Neural progenitor cell (in vitro differentiated cells): ENCODE measurements at regions not wholly inside any gene's neighbourhood (a gene's known extent, or its start where the extent isn't known, plus 50 kb on each side); places are given as distances from the start of the nearest gene placed in this dataset.

Experiments used
- DNase-seq: peaks from one replicate; pipeline ENCODE4 v3.0.0-alpha.2; 2016; ENCODE audit warnings: low spot score
- H2AFZ ChIP-seq: fragments of 200-600 bp; sonication (generic); replicated peaks from 2 replicates; pipeline ENCODE4 v1.6.1; 2016; ENCODE audit warnings: antibody characterized with exemption
- H3F3A ChIP-seq: fragments of 200-600 bp; sonication (generic); 2 replicates; pipeline ENCODE4 v1.6.1; 2016; ENCODE audit warnings: antibody characterized with exemption, low read depth
- H3K27ac ChIP-seq: fragments of 200-600 bp; sonication (generic); 2 replicates; pipeline ENCODE4 v1.5.1; 2016; ENCODE audit warnings: mild to moderate bottlenecking
- H3K27me3 ChIP-seq: fragments of 200-600 bp; sonication (generic); 2 replicates; pipeline ENCODE4 v1.6.1; 2016; ENCODE audit warnings: mild to moderate bottlenecking, moderate library complexity
- H3K36me3 ChIP-seq: fragments of 200-600 bp; sonication (generic); 2 replicates; pipeline ENCODE4 v1.5.1; 2016
- H3K4me1 ChIP-seq: fragments of 200-600 bp; sonication (generic); 2 replicates; pipeline ENCODE4 v1.6.1; 2016; ENCODE audit warnings: mixed run types
- H3K4me2 ChIP-seq: fragments of 200-600 bp; sonication (generic); 2 replicates; pipeline ENCODE4 v1.6.1; 2016
- H3K4me3 ChIP-seq: fragments of 200-600 bp; sonication (generic); 2 replicates; pipeline ENCODE4 v1.5.1; 2016
- H3K79me2 ChIP-seq: fragments of 200-600 bp; sonication (generic); 2 replicates; pipeline ENCODE4 v1.6.1; 2016; ENCODE audit warnings: low read depth
- H3K9ac ChIP-seq: fragments of 200-600 bp; sonication (generic); 2 replicates; pipeline ENCODE4 v1.6.1; 2016
- H3K9me3 ChIP-seq: fragments of 200-600 bp; sonication (generic); 2 replicates; pipeline ENCODE4 v1.5.1; 2016; ENCODE audit warnings: low read depth
- H4K20me1 ChIP-seq: fragments of 200-600 bp; sonication (generic); 2 replicates; pipeline ENCODE4 v1.6.1; 2016; ENCODE audit warnings: low read depth
- H3K27ac Mint-ChIP-seq: 3 replicates; pipeline ENCODE4 v1.8.0; 2021; ENCODE audit warnings: mixed read lengths
- H3K27me3 Mint-ChIP-seq: 2 replicates; pipeline ENCODE4 v1.8.0; 2022; ENCODE audit warnings: low read depth, mild to moderate bottlenecking, inconsistent platforms, moderate library complexity, mixed read lengths; ENCODE audit not compliant: insufficient read depth
- H3K36me3 Mint-ChIP-seq: 3 replicates; pipeline ENCODE4 v1.8.0; 2021; ENCODE audit warnings: mixed read lengths
- H3K4me1 Mint-ChIP-seq: 3 replicates; pipeline ENCODE4 v1.8.0; 2021; ENCODE audit warnings: mixed read lengths
- H3K4me3 Mint-ChIP-seq: 3 replicates; pipeline ENCODE4 v1.8.0; 2021; ENCODE audit warnings: mild to moderate bottlenecking, moderate library complexity, mixed read lengths
- H3K9me3 Mint-ChIP-seq: 3 replicates; pipeline ENCODE4 v1.8.0; 2020; ENCODE audit warnings: mixed read lengths
- CTCF ChIP-seq: fragments of 200-600 bp; sonication (generic); IDR thresholded peaks from 2 replicates; pipeline ENCODE4 v1.5.1; 2017; ENCODE audit warnings: antibody characterized with exemption, mild to moderate bottlenecking
- EZH2 ChIP-seq: fragments of 200-600 bp; sonication (generic); IDR thresholded peaks from 2 replicates; pipeline ENCODE4 v1.6.1; 2017; ENCODE audit warnings: antibody characterized with exemption, mild to moderate bottlenecking, moderate library complexity
- EZH2phosphoT487 ChIP-seq: fragments of 200-600 bp; sonication (generic); IDR thresholded peaks from 2 replicates; pipeline ENCODE4 v1.6.1; 2017; ENCODE audit warnings: antibody characterized with exemption

- no peak overlapping the region for H3K4me2 ChIP-seq
Observed at GRCh38 chrX:38941675-38942074, 140.4 kb downstream of the MID1IP1 start.

GRCh38 chrX:38943120-38943519 is 141.9 kb downstream of the MID1IP1 start:
- Histone ChIP-seq H3K9ac (no peak overlapping the region), H3K9me3 (no peaks in the 10 kb centered on the region), H3K27me3 (no peaks in the 10 kb centered on the region), H3K4me1 (no peaks in the 10 kb centered on the region), H3K4me2 (no peak overlapping the region), H3K27ac (no peak overlapping the region), H3K4me3 (no peak overlapping the region), H3K79me2 (no peaks in the 10 kb centered on the region), H4K20me1 (no peaks in the 10 kb centered on the region), H3F3A (no peaks in the 10 kb centered on the region), H3K36me3 (no peaks in the 10 kb centered on the region), H2AFZ (no peak overlapping the region)
- Mint-ChIP-seq H3K36me3 (no peaks in the 10 kb centered on the region), H3K27me3 (no peaks in the 10 kb centered on the region), H3K27ac (no peak overlapping the region), H3K9me3 (peaks cover 17% of the 10 kb centered on the region), H3K4me1 (no peaks in the 10 kb centered on the region), H3K4me3 (no peak overlapping the region)
- TF ChIP-seq CTCF (no peak), EZH2 (no peak), EZH2phosphoT487 (no peak)
- DNase-seq, result no peak

More at GRCh38 chrX:38941675-38942074, 140.4 kb downstream of the MID1IP1 start:
- TF ChIP-seq EZH2 (no peak), CTCF (no peak), EZH2phosphoT487 (no peak)
- no peaks in the 10 kb centered on the region for H3K4me1 Mint-ChIP-seq
- H3K4me3 ChIP-seq, result no peak overlapping the region
- no peaks in the 10 kb centered on the region for H3K4me1 ChIP-seq
- no peak overlapping the region for H3K4me3 Mint-ChIP-seq
- no peak overlapping the region for H3K9ac ChIP-seq
- no peaks in the 10 kb centered on the region for H3K27me3 Mint-ChIP-seq
- H3K79me2 ChIP-seq, result no peaks in the 10 kb centered on the region
- H3F3A ChIP-seq, result no peaks in the 10 kb centered on the region
- no peaks in the 10 kb centered on the region for H3K36me3 ChIP-seq
- no peak for DNase-seq
- H3K27me3 ChIP-seq, result no peaks in the 10 kb centered on the region
- H3K9me3 Mint-ChIP-seq, result peaks cover 17% of the 10 kb centered on the region
- no peak overlapping the region for H3K27ac ChIP-seq
- no peaks in the 10 kb centered on the region for H4K20me1 ChIP-seq
- H3K27ac Mint-ChIP-seq, result no peak overlapping the region
- H3K36me3 Mint-ChIP-seq, result no peaks in the 10 kb centered on the region
- no peak overlapping the region for H2AFZ ChIP-seq
- no peaks in the 10 kb centered on the region for H3K9me3 ChIP-seq

GRCh38 chrX:38948046-38948445 is 146.8 kb downstream of the MID1IP1 start:
- Mint-ChIP-seq H3K36me3 (no peaks in the 10 kb centered on the region), H3K4me3 (no peak overlapping the region), H3K9me3 (peaks cover 12% of the 10 kb centered on the region), H3K27ac (no peak overlapping the region), H3K27me3 (no peaks in the 10 kb centered on the region), H3K4me1 (no peaks in the 10 kb centered on the region)
- H3K36me3 ChIP-seq, result no peaks in the 10 kb centered on the region
- H3K4me1 ChIP-seq, result no peaks in the 10 kb centered on the region
- H3K79me2 ChIP-seq, result no peaks in the 10 kb centered on the region
- H3K9me3 ChIP-seq, result peaks cover 2% of the 10 kb centered on the region
- H3K9ac ChIP-seq, result no peak overlapping the region
- TF ChIP-seq EZH2 (no peak), EZH2phosphoT487 (no peak), CTCF (no peak)
- no peaks in the 10 kb centered on the region for H4K20me1 ChIP-seq
- H3F3A ChIP-seq, result no peaks in the 10 kb centered on the region
- H3K27ac ChIP-seq, result no peak overlapping the region
- no peak overlapping the region for H3K4me3 ChIP-seq
- H3K4me2 ChIP-seq, result no peak overlapping the region
- no peak for DNase-seq
- no peaks in the 10 kb centered on the region for H3K27me3 ChIP-seq
- no peak overlapping the region for H2AFZ ChIP-seq

GRCh38 chrX:38954520-38954919 is 153.3 kb downstream of the MID1IP1 start:
- no peak overlapping the region for H3K27ac Mint-ChIP-seq
- no peaks in the 10 kb centered on the region for H3K36me3 Mint-ChIP-seq
- Histone ChIP-seq H3K4me2 (no peak overlapping the region), H3K27me3 (no peaks in the 10 kb centered on the region), H3F3A (no peaks in the 10 kb centered on the region), H3K4me3 (no peak overlapping the region), H4K20me1 (no peaks in the 10 kb centered on the region), H3K36me3 (no peaks in the 10 kb centered on the region), H3K79me2 (no peaks in the 10 kb centered on the region), H3K9ac (no peak overlapping the region), H3K4me1 (no peaks in the 10 kb centered on the region), H3K27ac (no peak overlapping the region), H2AFZ (no peak overlapping the region), H3K9me3 (no peaks in the 10 kb centered on the region)
- no peaks in the 10 kb centered on the region for H3K27me3 Mint-ChIP-seq
- TF ChIP-seq CTCF (no peak), EZH2phosphoT487 (no peak), EZH2 (no peak)
- no peaks in the 10 kb centered on the region for H3K9me3 Mint-ChIP-seq
- H3K4me1 Mint-ChIP-seq, result no peaks in the 10 kb centered on the region
- H3K4me3 Mint-ChIP-seq, result no peak overlapping the region
- DNase-seq, result no peak
